Psoas muscle (tissue), 7 donors: ENCODE measurements at regions not wholly inside any gene's neighbourhood (a gene's known extent, or its start where the extent isn't known, plus 50 kb on each side); places are given as distances from the start of the nearest gene placed in this dataset.

Experiments used
- ATAC-seq, 4 donors: fragments of 200-7000 bp; cut with Tn5 transposase; one replicate each; pipeline ENCODE4 v1.9.1; 2020; ENCODE audit warnings: moderate library complexity in 3 of 4, mild to moderate bottlenecking in 2 of 4
- DNase-seq, 2 donors: peaks; one replicate each; pipeline ENCODE4 v3.0.0-alpha.2; 2020
- H3K27ac ChIP-seq: fragments of 200-600 bp; one replicate; pipeline ENCODE4 v1.8.0; 2022
- H3K27me3 ChIP-seq, 3 donors: fragments of 200-600 bp in 1 of 3; one replicate each; pipeline versions ENCODE4 v1.6.1 to v1.8.0; 2013 to 2022; ENCODE audit warnings: low read length in 2 of 3, mild to moderate bottlenecking in 2 of 3, moderate library complexity in 1 of 3; ENCODE audit not compliant: insufficient read depth in 3 of 3
- H3K36me3 ChIP-seq, 2 donors: fragments of 200-600 bp in 1 of 2; one replicate each; pipeline versions ENCODE4 v1.6.1 to v1.8.0; 2013 to 2022; ENCODE audit warnings: low read depth in 1 of 2, mild to moderate bottlenecking in 1 of 2, moderate library complexity in 1 of 2; ENCODE audit not compliant: insufficient read depth in 1 of 2
- H3K4me1 ChIP-seq: fragments of 200-600 bp; one replicate; pipeline ENCODE4 v1.8.0; 2022
- H3K4me3 ChIP-seq: fragments of 200-600 bp; one replicate; pipeline ENCODE4 v1.8.0; 2022; ENCODE audit warnings: mild to moderate bottlenecking
- H3K9me3 ChIP-seq: fragments of 200-600 bp; one replicate; pipeline ENCODE4 v1.8.0; 2022
- WGBS, 3 donors: extraction: QIAGEN DNeasy Blood & Tissue Kit; methylation state at CpG; one replicate each; pipeline versions ENCODE4 v1.1.6 to v1.1.7; 2013; 5-methylcytosine and 5-hydroxymethylcytosine counted together
- intact Hi-C, 2 donors: fragments of 100-400 bp; cut with DNase I; formaldehyde crosslinking; loops; one replicate each; pipeline versions ENCODE4 v1.11.0 to v1.14.2; 2022
- TF ChIP-seq, protein P1 (sequence below): fragments of 200-600 bp; IDR thresholded peaks from one replicate; pipeline ENCODE4 v1.8.0; 2022; ENCODE audit warnings: antibody characterized with exemption
- donor health status: healthy with polysubstance abuse.
- donor health status: DM: no; HTN: no; CAD: no; lungs with moderate emphysema.
- donor health status: Bipolar disorder and iron deficiency.
- donor health status: healthy.
- donor health status: DM: yes; HTN: yes; CAD: no.
- donor health status: DM: no; HTN: no; CAD: no.
- donor health status: DM: yes; HTN: yes; CAD: no.

DNA sequence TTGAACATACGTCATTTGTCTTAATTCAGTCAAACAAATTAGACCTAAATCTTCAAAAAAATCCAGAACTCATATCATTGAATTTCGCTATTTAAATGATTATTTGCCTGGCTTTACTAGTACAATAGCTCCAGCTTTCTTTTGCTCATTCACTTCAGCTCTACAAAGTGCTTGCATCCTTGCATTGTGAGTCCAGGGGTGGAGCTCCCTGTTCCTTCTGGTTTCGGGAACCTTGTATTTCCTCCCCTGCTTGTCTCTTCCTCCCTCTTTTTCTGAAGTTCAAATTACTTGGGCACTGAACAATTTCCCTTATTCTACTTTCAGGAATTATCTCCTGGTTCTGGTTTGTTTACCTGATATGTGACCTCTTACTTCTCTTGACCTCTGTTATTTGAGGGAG is 58.1 kb upstream of the KITLG start:
- Histone ChIP-seq H3K4me3 (no peak overlapping the region), H3K9me3 (no peaks in the 10 kb centered on the region), H3K36me3 (no peaks in the 10 kb centered on the region), H3K27ac (peak overlapping the region; percentile 62), H3K27me3 (no peaks in the 10 kb centered on the region), H3K4me1 (peaks cover 8% of the 10 kb centered on the region)
- intact Hi-C loops, result loop anchor here in 1 of 2 donors (5.0 kb wide), 1 partner anchor 61 kb away; no protein-coding TSS in a partner anchor
- ATAC-seq, result no peak
- 76 to 86% (median 77%) methylated on average over 3 of the region's 3 CpGs for WGBS, 3 donors
- TF ChIP-seq, protein P1, sequence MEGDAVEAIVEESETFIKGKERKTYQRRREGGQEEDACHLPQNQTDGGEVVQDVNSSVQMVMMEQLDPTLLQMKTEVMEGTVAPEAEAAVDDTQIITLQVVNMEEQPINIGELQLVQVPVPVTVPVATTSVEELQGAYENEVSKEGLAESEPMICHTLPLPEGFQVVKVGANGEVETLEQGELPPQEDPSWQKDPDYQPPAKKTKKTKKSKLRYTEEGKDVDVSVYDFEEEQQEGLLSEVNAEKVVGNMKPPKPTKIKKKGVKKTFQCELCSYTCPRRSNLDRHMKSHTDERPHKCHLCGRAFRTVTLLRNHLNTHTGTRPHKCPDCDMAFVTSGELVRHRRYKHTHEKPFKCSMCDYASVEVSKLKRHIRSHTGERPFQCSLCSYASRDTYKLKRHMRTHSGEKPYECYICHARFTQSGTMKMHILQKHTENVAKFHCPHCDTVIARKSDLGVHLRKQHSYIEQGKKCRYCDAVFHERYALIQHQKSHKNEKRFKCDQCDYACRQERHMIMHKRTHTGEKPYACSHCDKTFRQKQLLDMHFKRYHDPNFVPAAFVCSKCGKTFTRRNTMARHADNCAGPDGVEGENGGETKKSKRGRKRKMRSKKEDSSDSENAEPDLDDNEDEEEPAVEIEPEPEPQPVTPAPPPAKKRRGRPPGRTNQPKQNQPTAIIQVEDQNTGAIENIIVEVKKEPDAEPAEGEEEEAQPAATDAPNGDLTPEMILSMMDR, result no peak
- DNase-seq, result no peak

DNA sequence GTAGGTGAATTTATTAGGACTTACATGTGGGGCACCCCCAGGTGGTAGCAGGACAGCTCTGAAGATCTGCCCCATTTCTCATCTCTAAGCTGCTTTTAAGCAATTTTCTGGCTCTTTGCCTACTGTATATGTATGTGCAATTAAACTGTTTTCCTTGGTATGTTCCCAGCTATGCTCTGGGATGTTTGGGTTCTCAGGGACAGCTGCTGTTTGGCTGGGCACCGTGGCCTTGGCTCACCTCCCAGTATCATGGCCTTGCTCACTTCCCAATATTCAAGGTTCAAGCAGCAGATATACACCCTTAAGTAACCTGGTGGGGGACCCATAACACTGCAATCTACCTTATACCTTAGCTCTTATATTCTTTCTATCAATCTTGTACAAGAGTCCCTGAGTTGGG is 53.7 kb upstream of the KITLG start:
- Histone ChIP-seq H3K4me3 (no peak overlapping the region), H3K9me3 (no peaks in the 10 kb centered on the region), H3K27me3 (no peaks in the 10 kb centered on the region), H3K4me1 (no peaks in the 10 kb centered on the region), H3K36me3 (no peaks in the 10 kb centered on the region), H3K27ac (no peak overlapping the region)
- intact Hi-C loops, result no loop called here
- ATAC-seq (no peak), DNase-seq (no peak)
- TF ChIP-seq, protein P1, result no peak
- 0 to 17% (median 6%) methylated on average over 1 of the region's 1 CpG for WGBS, 3 donors

DNA sequence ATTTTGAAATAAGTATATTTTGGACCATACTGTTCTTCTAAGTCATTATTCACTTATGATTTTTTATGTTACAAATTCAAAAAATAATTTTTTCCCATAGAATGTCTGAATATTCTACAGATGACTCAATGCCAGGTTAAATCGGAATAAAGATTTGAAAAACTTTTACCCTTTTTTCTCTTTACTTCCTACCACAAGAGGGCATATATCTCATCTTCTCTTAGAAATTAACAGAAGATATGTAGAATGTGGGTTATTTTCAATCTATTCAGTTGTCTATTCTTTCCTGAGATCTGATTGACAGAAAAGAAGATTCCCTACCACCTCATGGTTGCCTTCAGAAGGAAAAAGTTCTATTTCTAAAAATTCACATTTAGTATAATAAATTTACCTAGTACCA is 53.0 kb upstream of the KITLG start:
- TF ChIP-seq, protein P1, result peak; percentile 12
- DNase-seq, result no peak
- H3K4me1 ChIP-seq, result no peaks in the 10 kb centered on the region

DNA sequence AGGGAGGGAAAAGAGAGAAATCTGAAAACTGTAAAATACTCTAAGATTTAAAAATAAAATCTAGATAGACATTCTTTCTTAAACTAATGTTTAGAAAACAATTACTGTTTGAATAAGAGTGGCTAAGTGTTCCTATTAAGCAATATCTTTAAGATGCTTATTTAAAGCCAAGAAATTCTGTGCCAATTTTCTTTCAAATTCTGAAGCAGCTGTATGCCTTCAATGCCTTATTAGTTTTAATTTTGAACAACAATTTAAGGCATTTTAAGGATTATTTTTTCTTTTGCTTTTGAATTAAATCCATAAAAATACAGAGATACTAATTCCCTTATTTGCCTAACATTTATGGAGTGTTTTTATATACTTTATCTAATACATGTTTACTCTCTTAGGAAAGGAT is 50.3 kb upstream of the KITLG start:
- ATAC-seq (no peak), DNase-seq (no peak)
- H3K4me1 ChIP-seq, result no peaks in the 10 kb centered on the region
- no peaks in the 10 kb centered on the region for H3K27me3 ChIP-seq
- H3K27ac ChIP-seq, result no peak overlapping the region
- H3K9me3 ChIP-seq, result no peaks in the 10 kb centered on the region
- intact Hi-C loops, result no loop called here
- no peaks in the 10 kb centered on the region for H3K36me3 ChIP-seq
- H3K4me3 ChIP-seq, result no peak overlapping the region
- TF ChIP-seq, protein P1, result no peak

More for the DNA sequence above, 53.0 kb upstream of the KITLG start:
- Histone ChIP-seq H3K27ac (no peak overlapping the region), H3K36me3 (no peaks in the 10 kb centered on the region), H3K4me3 (no peak overlapping the region), H3K9me3 (no peaks in the 10 kb centered on the region), H3K27me3 (no peaks in the 10 kb centered on the region)
- 83 to 85% (median 85%) methylated on average over 1 of the region's 1 CpG for WGBS, 3 donors
- intact Hi-C loops, result no loop called here
- no peak for ATAC-seq
